ENCODE measurements at regions not wholly inside any gene's neighbourhood (a gene's known extent, or its start where the extent isn't known, plus 50 kb on each side); places are given as distances from the start of the nearest gene placed in this dataset.

- no peaks in the 10 kb centered on the region for H3K36me3 ChIP-seq (ENCODE audit: control insufficient read depth, insufficient read depth, low read length)
- no peak for DNase-seq
- Mint-ChIP-seq H3K9me3 (ENCODE audit: unreplicated experiment) (no peaks in the 10 kb centered on the region), H3K27ac (ENCODE audit: unreplicated experiment) (no peak overlapping the region), H3K27me3 (ENCODE audit: insufficient read depth, unreplicated experiment) (peaks cover 5% of the 10 kb centered on the region), H3K4me1 (ENCODE audit: low read depth, unreplicated experiment) (peaks cover 4% of the 10 kb centered on the region), H3K4me3 (ENCODE audit: unreplicated experiment) (no peak overlapping the region), H3K36me3 (ENCODE audit: insufficient read depth, unreplicated experiment) (no peaks in the 10 kb centered on the region)
- H3K27me3 ChIP-seq (replicated peaks; ENCODE audit: control insufficient read depth, insufficient read depth, low read length) = no peaks in the 10 kb centered on the region
- CTCF ChIA-PET = no interaction called here
- no peaks in the 10 kb centered on the region for H3K9me3 ChIP-seq
- no peak for TF ChIP-seq CTCF (IDR thresholded peaks at IDR 0.05; ENCODE audit: insufficient read depth in 1 of 2, low read depth in 1 of 2, low read length in 1 of 2, severe bottlenecking in 1 of 2, unreplicated experiment in 1 of 2)
- intact Hi-C loops (cut with micrococcal nuclease; ENCODE audit: unreplicated experiment) = no loop called here
- no peaks in the 10 kb centered on the region for H3K4me1 ChIP-seq
- POLR2A ChIA-PET = no interaction called here
- H3K4me3 ChIP-seq (ENCODE audit: low read depth, low read length) = no peak overlapping the region
- BruUV-seq (replicated peaks) = no TSS peak
Observed at GRCh38 chr14:97274626-97275025, 477.4 kb downstream of the VRK1 start.

GRCh38 chr14:97275276-97275675, 478.1 kb downstream of the VRK1 start:
- intact Hi-C loops (cut with micrococcal nuclease; ENCODE audit: unreplicated experiment) = no loop called here
- Mint-ChIP-seq H3K9me3 (ENCODE audit: unreplicated experiment) (no peaks in the 10 kb centered on the region), H3K27ac (ENCODE audit: unreplicated experiment) (no peak overlapping the region), H3K36me3 (ENCODE audit: insufficient read depth, unreplicated experiment) (no peaks in the 10 kb centered on the region), H3K27me3 (ENCODE audit: insufficient read depth, unreplicated experiment) (peaks cover 5% of the 10 kb centered on the region), H3K4me3 (ENCODE audit: unreplicated experiment) (no peak overlapping the region), H3K4me1 (ENCODE audit: low read depth, unreplicated experiment) (peaks cover 4% of the 10 kb centered on the region)
- TF ChIP-seq CTCF (IDR thresholded peaks at IDR 0.05; ENCODE audit: insufficient read depth in 1 of 2, low read depth in 1 of 2, low read length in 1 of 2, severe bottlenecking in 1 of 2, unreplicated experiment in 1 of 2) = no peak
- CTCF ChIA-PET = no interaction called here
- no peaks in the 10 kb centered on the region for H3K4me1 ChIP-seq
- H3K4me3 ChIP-seq (ENCODE audit: low read depth, low read length) = no peak overlapping the region
- no peaks in the 10 kb centered on the region for H3K36me3 ChIP-seq (ENCODE audit: control insufficient read depth, insufficient read depth, low read length)
- no peak for DNase-seq
- BruUV-seq (replicated peaks) = no TSS peak
- H3K9me3 ChIP-seq = no peaks in the 10 kb centered on the region
- H3K27me3 ChIP-seq (replicated peaks; ENCODE audit: control insufficient read depth, insufficient read depth, low read length) = no peaks in the 10 kb centered on the region
- POLR2A ChIA-PET = no interaction called here

- Mint-ChIP-seq H3K4me1 (ENCODE audit: low read depth, unreplicated experiment) (no peaks in the 10 kb centered on the region), H3K27ac (ENCODE audit: unreplicated experiment) (no peak overlapping the region), H3K36me3 (ENCODE audit: insufficient read depth, unreplicated experiment) (no peaks in the 10 kb centered on the region), H3K27me3 (ENCODE audit: insufficient read depth, unreplicated experiment) (peaks cover 5% of the 10 kb centered on the region), H3K9me3 (ENCODE audit: unreplicated experiment) (no peaks in the 10 kb centered on the region), H3K4me3 (ENCODE audit: unreplicated experiment) (no peak overlapping the region)
- no peaks in the 10 kb centered on the region for H3K27me3 ChIP-seq (replicated peaks; ENCODE audit: control insufficient read depth, insufficient read depth, low read length)
- no peak for DNase-seq
- ChIA-PET CTCF (no interaction called here), POLR2A (no interaction called here)
- no peaks in the 10 kb centered on the region for H3K4me1 ChIP-seq
- intact Hi-C loops (cut with micrococcal nuclease; ENCODE audit: unreplicated experiment) = no loop called here
- H3K9me3 ChIP-seq = no peaks in the 10 kb centered on the region
- TF ChIP-seq CTCF (IDR thresholded peaks at IDR 0.05; ENCODE audit: insufficient read depth in 1 of 2, low read depth in 1 of 2, low read length in 1 of 2, severe bottlenecking in 1 of 2, unreplicated experiment in 1 of 2) = no peak
- no peaks in the 10 kb centered on the region for H3K36me3 ChIP-seq (ENCODE audit: control insufficient read depth, insufficient read depth, low read length)
- BruUV-seq (replicated peaks) = no TSS peak
- H3K4me3 ChIP-seq (ENCODE audit: low read depth, low read length) = no peak overlapping the region
Observed at GRCh38 chr14:97276573-97276972, 479.4 kb downstream of the VRK1 start.

All from Caco-2 (cell line).